Left ventricle myocardium superior (tissue), 1 donor: ENCODE measurements at regions not wholly inside any gene's neighbourhood (a gene's known extent, or its start where the extent isn't known, plus 50 kb on each side); places are given as distances from the start of the nearest gene placed in this dataset.

Source experiments
- ATAC-seq: fragments of 200-7000 bp; cut with Tn5 transposase; one replicate; pipeline ENCODE4 v1.9.1; 2020; ENCODE audit warnings: mild to moderate bottlenecking, moderate library complexity
- DNase-seq: peaks from one replicate; pipeline ENCODE4 v3.0.0-alpha.2; 2020
- intact Hi-C: fragments of 100-400 bp; cut with micrococcal nuclease; formaldehyde crosslinking; loops from one replicate; pipeline ENCODE4 v1.11.0; 2022
- donor health status: DM: no; HTN: yes; CAD: no; lungs with severe emphysema.

DNA sequence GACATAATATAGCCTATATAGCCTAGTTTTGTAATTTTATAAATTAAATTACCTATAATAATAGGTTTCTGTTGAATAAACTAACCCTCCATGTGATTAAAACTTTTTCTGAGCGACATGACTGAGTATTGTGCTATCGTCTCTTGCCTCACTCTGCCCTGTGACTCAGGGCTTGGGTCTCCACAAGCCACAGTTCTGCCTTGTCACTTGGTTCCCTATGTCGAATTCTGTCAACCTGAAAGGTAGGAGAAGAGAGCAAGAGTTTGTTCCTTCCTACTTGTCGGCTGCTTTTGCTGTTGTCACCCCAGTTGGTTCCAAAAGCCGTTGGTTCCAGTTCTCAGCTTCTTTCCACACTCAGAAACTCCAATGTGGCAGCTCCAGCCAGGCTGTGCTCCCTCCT is 285.9 kb downstream of the PSAT1 start:
- intact Hi-C loops = no loop called here
- no peak for ATAC-seq

DNA sequence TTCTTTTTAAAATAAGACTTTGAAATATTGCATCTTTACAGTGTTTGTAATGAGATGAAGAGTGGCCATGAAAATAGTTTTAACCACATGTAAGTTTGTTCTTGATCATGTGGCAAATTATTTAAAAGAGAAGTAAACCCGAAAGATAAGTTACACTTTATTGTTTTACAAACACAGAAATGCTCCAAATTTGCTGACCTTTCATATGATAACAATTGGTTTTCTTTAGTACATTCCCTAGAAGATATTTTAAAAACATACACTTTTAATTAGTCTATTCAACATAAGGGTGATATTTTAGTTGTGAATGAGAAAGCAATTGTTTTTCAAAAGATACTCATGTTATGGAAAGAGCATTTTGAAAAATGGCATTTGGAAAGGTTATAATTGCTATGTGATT is 287.7 kb downstream of the PSAT1 start:
- ATAC-seq (no peak), DNase-seq (no peak)
- intact Hi-C loops = no loop called here

More for the DNA sequence above, 285.9 kb downstream of the PSAT1 start:
- DNase-seq = no peak

DNA sequence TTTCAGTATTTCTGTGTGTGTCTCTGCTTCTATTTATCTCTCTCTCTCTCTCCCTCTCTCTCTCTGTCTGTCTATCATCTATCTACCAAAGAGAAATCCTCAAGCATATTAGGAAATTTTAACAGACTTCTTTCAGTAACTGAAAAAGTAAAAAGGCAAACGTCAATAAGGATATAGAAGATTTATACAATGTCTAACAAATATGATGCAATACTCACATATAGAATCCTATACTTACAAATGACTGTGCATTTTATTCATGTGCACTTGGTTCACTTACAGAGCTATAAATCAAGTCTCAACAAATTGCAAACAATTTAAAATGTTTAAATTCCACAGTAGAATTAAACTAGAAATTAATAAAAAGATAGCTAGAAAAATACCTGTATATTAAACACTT is 289.0 kb downstream of the PSAT1 start:
- intact Hi-C loops = no loop called here
- ATAC-seq = no peak

DNA sequence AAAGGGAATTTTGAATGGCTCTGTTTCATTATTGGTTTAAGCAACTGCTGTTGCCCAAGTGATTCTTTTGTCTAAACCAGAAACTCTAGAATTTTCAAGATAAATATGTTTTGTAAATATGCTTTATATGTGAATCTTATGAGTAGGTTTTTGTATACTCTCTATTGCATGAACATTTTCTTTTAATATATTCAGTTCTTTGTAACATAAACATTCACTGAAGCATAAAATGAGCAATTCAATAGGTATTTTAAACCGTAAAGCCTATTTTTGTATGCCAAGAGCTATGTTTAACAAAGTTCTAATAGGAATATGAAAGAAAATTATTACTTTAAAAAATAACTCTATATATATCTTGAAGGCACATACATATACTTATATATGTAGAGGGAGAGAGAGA is 293.1 kb downstream of the PSAT1 start:
- ATAC-seq (no peak), DNase-seq (no peak)
- intact Hi-C loops = no loop called here

More for the DNA sequence above, 289.0 kb downstream of the PSAT1 start:
- DNase-seq = no peak

DNA sequence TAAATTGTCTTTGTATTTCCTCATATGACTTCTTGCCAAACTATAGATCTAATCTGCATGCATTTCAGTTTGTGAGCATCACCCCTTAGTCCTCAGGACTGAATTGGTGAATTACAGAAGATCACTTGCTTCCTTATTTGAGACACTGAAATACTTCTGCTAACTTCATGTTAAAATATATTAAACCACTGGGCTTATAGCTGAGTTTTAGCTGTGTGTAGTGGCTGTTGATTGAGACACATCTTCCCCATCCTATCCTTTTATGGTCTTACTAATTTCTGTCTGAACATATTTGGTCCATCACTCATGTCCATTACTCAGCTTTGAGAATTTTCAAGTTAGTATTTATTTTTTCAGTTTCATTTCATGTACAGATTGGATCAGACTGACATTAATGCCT is 295.9 kb downstream of the PSAT1 start:
- no peak for DNase-seq
- intact Hi-C loops = no loop called here
- no peak for ATAC-seq

DNA sequence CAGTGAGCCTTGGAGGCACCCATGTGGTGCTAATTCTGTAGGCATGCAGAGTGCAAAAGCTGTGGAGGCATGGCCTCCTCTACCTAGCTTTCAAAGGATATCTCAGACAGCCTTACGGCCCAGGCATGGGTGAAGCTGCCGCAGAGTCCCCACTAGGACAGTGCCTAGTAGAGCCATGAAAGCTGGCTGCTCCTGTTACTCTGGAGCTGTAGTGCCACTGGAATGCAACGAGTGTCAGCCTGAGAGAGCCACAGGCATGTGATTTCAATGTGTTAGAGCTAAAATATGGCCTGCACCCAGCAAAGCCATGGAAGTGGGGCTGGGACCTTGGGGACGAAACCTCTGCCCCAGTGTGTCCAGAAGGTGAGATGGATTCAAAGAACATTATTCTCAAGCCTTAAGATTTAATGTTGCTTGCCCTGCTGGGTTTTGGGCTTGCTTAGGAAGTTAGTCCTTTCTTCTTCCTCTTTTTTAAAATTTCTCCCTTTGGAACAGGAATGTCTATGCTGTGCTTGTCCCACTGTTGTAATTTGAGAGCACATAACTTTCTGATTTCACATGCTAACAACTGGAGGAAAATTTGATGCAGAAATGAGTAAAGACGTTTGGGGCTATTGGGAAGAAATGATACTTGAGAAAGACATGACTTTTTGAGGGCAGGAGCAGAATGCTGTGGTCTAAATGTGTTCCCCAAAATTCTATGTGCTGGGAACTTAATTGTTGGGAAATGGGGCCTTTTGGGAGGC is 298.4 kb downstream of the PSAT1 start:
- intact Hi-C loops = no loop called here
- ATAC-seq = no peak

DNA sequence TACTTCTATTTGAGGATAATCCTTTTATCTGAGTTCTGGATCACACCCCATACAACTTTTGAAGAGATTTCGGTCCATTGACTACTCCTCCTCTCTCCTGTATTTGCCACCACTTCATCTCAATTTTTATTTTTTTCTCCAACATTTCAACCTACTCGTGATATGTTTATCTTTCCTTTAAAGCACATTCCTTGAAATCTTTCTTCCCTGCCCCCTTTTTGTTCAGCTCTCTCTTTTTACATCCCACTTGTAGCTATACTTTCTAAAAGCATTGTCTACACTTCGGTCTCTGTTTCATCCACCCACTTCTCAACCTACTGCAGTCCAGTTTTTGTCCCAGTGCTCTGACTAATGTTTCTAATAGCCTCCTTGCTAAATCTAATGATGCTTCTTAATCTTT is 299.4 kb downstream of the PSAT1 start:
- DNase-seq = no peak
- intact Hi-C loops = no loop called here
- no peak for ATAC-seq

More for the DNA sequence above, 298.4 kb downstream of the PSAT1 start:
- no peak for DNase-seq

DNA sequence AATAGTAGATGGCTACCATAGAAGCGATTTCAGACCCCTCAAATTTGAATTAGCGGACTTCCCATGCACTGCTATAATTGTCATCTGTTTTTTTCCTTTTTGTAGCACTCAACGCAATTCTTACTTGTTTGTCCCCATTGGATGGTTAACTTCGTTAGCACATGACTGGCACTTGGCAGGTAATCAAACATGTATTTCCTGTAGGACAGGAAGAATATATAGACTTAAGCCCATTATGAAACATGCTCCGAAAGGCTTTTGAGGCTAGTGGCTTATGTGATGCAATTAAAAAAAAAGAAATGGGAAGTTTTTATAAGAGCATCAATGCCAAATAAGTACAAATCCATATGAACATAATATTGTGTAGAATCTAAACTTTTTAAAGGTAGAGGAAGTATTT is 301.2 kb downstream of the PSAT1 start:
- no peak for DNase-seq
- no peak for ATAC-seq
- intact Hi-C loops = no loop called here

DNA sequence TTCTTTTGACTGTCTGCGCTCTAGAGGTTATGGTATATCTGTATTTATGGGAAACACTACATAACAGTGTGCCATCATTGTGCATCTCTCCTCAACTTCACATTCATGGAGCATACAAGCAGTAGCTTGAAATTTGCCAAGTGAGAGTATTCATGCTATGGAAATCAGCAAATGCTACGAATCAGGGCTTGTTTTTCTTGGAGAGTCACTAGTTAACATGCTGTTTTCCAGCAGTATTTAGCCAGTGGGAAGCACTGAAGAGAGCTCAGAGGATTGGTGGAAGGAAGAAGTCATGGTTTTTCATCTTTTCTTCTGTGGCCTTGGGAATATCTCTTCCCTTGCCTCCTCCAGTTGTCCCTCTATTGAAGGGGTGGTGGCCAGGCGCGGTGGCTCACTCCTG is 303.0 kb downstream of the PSAT1 start:
- intact Hi-C loops = no loop called here
- no peak for DNase-seq
- ATAC-seq = no peak

DNA sequence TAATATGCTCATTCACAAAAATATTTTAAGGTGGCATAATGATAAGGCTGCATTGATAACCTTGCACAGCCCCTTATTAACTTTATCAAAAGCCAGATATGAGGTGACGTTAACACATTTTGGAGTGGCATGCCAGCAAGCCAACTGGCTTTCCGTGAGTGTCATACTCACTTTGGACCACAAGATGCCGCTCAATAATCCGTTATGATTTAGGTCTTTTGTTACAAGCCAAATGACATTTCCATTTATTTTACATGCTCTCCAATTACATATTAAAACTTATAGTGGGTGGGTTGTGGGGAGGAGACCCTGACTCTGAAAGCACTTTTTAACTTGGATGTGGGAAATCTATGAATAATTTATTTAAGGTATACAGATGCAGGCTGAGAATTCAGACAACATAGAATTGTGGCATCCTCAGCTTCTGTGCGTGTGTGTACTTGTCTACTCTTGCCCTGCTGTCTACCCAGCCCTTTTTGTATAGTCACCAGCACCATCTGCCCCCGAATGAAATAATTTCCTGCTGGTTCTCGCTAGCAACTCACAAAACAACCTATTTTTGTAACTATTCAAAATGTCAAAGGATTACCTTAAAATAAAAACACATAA is 305.1 kb downstream of the PSAT1 start:
- no peak for ATAC-seq
- no peak for DNase-seq
- intact Hi-C loops = no loop called here

DNA sequence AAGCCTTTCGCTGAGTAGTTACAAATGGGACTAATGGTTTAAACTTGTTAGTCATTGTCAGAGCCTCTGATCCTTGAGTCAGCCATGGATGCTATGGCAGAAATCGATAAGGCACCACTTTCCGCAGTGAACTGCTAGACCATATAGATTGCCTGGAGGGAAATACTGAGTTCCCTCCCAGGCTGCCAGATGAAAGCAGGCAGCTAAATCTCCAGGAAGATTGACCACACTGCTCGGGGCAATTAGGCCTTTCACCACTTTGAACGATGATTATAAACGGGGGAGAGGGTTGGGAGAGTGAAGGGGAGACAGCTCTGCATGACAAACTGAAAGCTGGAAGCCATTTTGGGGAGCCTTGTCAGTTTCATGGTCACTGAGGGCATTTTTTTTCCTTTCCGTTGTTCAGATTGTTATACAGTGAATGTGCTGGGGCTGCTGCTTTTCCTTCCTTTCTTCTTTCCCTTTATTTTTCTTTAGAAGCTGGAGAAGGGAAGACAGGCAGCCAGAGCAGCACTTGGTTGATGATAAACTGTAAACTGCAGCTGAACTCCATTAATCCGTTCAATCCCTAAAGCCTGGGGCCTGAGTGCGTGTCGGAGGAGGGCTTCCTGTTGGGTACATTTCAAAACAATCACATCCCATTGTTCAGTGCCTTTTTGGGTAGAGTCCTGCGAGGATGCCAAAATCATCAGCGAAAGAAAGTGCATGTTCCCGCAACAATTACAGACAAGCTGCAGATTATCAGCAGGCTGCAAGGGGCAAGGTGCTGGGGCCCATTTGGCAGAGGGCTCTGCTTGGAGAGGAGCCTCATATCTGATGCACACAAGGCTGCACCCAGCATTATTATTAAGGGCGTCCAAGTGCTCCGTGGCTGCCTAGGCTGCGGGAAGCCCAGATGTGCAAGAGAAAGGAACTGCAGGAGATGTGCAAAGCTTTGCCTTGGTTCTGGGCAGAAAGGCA is 308.4 kb downstream of the PSAT1 start:
- no peak for ATAC-seq
- intact Hi-C loops = no loop called here
- no peak for DNase-seq

DNA sequence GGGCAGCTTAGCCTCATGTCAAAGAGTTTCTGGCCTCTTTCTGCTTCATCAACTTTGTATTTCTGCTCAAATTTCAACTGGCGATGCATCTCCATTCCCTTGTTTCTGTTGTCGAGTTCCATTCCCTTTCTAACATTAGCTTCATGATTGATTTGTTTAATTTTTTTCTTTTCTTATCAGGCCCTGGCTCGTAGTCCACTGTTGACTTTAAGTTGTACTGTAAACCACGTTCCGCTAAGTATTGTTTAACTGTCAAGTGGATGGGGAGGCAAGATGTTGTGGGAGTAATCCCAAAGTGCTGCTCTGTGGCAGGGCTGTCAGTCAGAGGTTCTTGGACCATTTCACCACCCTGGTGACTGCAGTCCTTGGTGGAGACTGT is 309.1 kb downstream of the PSAT1 start:
- no peak for ATAC-seq
- DNase-seq = no peak
- intact Hi-C loops = no loop called here

DNA sequence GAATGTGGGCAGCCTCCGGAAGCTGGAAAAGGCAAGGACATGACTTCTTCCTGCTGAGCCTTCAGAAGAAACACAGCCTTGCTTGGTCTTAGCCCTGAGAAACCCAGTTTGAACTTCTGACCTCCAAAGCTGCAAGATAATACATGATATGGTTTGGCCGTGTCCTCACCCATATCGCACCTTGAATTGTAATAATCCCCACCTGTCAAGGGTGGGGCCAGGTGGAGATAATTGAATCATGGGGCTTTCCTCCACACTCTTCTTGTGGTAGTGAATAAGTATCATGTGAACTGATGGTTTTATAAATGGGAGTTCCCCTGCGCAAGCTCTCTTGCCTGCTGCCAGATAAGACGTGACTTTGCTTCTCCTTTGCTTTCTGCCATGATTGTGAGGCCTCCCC is 310.9 kb downstream of the PSAT1 start:
- ATAC-seq (no peak), DNase-seq (no peak)
- intact Hi-C loops = no loop called here

DNA sequence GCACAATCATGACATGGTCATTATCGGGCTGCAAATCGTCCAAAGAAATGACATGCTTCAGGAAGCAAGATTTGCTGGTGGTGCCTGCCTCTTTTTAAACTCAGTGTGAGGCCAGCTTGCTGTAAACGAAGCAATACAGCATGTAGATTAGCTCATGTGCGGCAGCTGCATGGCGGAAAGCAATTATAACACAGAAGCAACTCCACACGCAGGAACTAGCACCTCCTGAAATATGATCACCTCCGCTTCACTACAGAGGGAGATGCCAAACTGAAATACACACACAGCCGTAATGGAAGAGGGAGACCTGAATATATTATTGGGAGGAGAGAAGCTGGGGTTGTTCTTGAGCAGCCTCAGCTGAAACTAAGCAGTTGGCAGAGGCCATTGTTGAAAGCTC is 312.5 kb downstream of the PSAT1 start:
- ATAC-seq (no peak), DNase-seq (no peak)
- intact Hi-C loops = no loop called here

DNA sequence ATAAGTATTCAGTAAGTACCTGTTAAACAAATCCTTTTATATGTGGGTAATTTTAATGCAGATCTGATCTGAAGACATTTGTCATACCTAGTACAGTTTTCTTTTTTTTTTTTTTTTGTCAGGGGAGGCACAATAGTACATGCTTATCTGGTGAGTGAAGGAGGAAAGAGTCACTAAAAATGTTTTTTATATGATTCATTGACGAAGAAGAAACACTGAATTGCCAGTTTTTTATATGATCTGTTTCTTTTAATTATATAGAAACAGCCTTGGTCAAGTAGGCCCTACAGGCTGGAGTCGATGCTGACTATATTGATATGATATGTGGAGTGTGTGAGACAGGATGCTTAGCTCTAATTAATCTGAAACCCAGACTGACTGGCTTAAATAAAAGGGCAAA is 315.2 kb downstream of the PSAT1 start:
- ATAC-seq (no peak), DNase-seq (no peak)
- intact Hi-C loops = no loop called here

DNA sequence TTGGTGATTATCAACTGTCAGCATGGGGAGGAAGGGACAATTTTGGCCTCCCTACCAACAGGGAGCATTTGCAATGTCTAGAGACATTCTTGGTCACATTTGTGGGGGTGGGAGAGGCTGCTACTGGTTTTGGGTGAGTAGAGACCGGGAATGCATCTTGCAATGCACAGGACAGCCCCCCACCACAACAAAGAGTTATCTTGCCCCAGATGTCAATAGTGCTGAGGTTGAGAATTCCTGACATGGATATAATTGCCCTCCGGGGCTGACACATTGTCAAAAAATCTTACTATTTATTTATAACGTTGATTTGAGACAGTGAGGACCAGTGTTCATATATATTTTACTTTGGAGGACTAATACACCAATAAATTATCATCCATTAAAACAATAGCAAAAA is 316.1 kb downstream of the PSAT1 start:
- DNase-seq (no peak), ATAC-seq (no peak)
- intact Hi-C loops = no loop called here

DNA sequence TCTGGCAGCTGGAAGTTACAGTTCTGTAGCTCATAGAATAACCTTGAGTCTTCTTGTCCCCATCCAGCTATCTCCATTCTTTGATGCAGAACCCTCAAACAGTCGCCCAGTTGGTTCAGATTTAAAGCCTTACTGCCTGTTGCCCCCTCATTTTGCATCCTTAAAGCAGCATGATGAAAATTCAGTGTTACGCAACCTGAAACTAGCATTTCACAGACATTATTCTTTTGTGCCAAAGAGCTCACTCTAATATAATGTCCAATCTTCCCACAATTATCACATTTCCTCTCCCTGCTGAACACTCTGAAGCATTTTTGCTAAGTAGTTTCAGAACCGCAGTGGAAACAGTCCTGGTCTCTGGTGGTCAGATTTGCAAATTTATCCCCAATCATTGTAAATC is 318.0 kb downstream of the PSAT1 start:
- ATAC-seq (no peak), DNase-seq (no peak)
- intact Hi-C loops = no loop called here

DNA sequence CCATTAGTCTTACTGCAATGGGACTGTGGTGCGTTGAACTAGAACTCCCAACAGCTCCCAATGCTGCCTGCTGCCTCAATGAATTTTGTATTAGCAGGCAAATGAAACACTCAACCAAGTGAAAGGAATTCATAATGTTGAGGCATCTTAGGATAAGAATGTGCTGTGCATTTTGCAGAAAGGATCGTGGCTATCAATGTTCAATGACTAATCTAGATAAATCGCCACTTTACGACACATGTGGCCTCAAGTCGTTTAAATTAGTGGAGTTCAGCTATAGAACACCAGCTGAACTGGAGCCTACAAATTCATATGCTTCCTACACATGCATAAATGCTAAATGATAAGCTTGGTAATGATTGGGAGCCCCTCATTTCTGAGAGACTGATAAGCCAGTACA is 318.4 kb downstream of the PSAT1 start:
- ATAC-seq (no peak), DNase-seq (no peak)
- intact Hi-C loops = no loop called here

DNA sequence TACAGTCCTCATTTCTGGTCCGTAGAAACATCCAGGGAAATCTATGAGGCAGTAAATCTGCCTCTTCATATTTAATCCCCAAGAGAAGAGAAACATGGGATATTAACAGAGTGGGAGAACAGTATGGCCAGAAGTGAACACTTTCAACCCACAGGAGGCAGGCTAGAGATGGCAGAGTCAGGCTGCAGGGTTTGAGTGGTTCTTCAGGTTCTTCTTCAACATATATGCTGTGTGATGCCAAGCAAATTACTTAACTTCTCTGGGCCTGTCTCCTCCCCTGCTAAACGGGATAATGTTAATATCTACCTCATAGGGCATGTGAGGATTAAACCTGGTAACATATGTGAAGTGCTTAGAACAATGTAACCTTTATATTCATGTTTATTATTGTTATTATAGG is 321.8 kb downstream of the PSAT1 start:
- ATAC-seq (no peak), DNase-seq (no peak)
- intact Hi-C loops = no loop called here

DNA sequence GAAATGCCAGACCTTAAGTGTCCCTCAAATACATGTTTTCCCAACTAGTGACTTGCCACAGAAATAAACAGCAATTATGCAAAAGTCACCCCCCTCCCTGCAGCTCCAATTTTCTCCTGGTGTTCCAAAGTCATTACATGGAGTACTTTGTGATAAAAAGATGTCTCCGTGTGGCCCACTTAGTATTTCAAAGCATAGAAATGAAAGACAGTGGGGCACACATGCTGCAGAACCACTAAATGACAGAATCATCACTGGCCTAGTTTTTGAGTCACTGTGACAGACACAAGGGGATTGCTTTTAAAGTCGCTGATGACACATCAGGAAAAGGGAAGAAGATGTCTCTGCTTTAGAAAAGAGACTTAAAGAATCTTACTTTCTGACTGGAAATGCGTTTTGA is 323.4 kb downstream of the PSAT1 start:
- no peak for ATAC-seq
- intact Hi-C loops = no loop called here
- no peak for DNase-seq
